CD4-positive, alpha-beta T cell treated with Interleukin-21 for 1 hour (primary cell): ENCODE measurements at regions not wholly inside any gene's neighbourhood (a gene's known extent, or its start where the extent isn't known, plus 50 kb on each side); places are given as distances from the start of the nearest gene placed in this dataset.

Experiments
- DNase-seq: peaks from one replicate; pipeline ENCODE4 v3.0.0-alpha.2; 2020

DNA sequence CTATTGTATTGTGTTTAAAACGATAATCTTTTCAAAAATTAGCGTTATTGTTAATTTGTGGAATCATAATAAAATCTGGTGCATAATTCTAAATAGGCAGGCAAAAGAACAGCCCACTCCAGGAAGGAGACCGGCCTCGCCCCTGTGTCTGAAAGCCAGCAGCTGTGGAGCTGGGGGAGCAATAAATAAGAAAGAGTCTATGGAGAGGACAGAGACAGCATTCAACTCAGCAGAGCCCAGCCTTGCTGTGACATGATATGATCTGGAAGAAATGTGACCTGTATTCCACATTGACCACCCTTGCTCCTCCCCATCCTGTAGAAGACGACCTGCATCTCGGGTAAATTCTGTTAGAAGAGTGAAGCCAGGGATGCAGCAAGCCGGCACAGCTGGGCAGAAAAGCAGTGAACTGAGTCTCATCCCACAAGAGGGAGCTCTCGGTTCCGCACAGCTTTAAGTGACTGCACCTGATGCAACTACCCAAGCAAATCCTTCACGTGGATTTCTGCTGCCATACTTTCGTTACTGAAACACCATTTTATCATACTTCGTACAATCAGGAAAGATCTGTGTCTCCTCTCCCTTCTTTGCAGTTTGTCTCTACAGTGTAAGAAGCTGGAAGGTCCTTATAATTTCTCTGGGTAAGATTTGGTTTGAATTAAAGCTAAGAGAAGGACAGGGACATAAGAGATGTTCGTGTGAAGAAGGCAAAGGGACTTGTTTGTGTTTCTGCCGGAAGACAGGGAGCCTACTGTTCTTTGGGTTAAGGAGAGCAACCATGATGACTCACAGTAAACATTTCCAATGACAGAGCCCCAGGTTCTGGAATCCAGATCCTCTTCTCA, 427.1 kb downstream of the GPAM start:
- DNase-seq: no peak

GRCh38 chr10:111758593-111758992, 425.0 kb downstream of the GPAM start:
- no peak for DNase-seq

DNA sequence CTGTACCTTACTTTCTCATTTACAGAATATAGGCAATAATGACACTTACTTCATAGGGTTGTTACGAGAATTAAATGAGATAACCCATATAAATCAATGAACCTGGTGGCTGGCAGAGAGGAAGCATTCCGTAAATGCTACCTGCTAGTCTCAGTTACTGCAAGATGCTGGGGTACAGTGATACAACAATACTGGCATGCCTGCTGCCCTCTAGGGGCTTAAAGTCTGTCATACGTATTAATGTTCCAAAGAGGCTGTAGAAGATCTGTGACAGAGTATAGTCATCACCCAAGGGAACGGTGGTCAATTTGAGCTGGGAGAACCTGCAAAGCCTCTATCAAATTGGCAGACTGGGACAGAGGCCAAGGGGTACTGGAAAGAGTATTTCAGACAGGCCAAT, 421.5 kb downstream of the GPAM start:
- no peak for DNase-seq

DNA sequence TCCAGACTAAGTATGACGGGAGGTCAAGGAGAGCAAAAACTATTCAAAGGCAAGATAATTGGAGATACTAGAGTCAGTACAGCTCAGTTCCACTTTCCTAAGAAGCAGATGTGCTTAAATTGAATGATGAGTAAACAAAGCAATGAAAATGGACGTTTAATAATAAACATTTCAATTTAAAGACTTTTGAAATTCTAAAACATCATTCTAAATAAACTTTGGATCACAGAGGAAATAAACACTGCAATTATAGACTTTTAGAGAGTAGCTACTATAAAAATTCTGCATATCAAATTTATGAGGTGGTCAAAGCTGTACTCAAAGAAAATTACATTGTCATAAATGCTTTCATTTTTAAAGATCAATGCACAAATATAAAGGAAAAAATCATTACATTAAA, 418.3 kb downstream of the GPAM start:
- no peak for DNase-seq

DNA sequence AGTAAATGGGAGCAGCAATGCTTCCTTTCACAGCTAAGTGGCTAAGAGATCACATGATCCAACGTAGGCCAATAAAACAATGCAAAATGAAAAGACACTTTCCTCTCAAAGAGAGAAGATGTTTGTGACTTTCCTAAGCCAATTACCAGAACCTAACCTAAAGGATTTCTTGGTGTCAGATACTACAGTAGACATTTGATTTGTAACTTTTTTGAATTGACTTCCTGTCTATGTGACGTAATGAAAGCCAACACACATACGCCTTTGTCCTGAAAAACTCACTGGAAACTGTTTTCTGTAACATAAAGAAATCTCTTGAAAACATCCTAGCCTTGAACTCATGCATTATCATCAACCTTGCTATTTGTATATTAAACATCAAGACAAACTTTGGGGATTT, 417.1 kb downstream of the GPAM start:
- DNase-seq: no peak

DNA sequence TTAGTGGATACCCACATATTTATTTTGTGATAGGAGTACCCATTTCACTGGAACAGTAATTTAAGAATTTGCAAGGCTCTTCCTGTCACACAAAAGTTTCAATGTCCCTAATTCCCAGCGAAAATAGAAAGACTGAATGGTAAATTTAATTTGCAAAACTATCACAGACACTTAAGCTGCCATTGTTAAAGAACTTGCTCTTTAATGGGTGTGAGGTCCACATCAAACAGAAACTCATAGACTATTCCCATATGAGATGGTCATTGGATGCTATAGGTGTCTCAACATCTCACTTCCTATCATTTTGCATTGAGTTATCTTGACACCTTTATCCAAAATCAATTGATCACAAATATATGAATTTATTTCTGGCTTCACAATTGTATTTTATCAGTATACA, 415.9 kb downstream of the GPAM start:
- DNase-seq: no peak

DNA sequence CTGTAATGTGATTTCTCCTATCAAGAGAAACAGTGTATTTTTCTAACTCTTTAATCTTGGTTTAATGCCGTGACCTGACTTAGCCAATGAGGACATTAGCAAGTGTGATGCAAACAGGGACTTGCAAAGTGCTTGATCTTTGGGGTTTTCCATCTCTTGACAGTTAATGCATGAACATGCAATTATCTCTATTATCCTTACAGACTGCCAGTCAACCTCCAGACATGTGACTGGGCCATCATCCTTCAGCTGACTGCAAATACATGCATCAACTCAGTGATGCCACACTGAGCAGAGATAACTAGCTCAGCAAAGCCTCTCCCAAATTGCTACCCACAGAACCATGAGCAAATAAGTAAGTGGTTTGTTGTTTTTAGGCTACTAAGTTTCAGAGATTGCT, 409.6 kb downstream of the GPAM start:
- DNase-seq: no peak

GRCh38 chr10:111774486-111774885, 409.1 kb downstream of the GPAM start:
- no peak for DNase-seq

DNA sequence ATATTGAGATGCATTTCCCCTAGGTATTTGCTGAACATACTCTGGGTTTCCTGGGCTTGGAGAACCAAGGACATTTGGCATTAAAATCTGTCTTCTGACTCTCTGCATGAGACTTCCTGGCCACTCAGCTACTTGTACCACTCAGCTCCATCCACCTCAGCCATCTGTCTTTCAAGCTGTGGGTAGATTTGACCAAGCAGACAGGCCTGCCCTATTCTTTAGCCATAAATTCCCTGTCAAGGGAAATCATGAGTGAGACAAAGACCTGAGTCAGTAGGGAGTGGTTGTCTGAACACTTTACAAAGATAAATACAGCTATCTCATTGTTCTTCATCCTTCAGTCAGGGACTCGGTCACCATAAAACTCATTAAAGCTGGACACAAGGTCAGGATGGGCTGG, 399.1 kb downstream of the GPAM start:
- DNase-seq: no peak

DNA sequence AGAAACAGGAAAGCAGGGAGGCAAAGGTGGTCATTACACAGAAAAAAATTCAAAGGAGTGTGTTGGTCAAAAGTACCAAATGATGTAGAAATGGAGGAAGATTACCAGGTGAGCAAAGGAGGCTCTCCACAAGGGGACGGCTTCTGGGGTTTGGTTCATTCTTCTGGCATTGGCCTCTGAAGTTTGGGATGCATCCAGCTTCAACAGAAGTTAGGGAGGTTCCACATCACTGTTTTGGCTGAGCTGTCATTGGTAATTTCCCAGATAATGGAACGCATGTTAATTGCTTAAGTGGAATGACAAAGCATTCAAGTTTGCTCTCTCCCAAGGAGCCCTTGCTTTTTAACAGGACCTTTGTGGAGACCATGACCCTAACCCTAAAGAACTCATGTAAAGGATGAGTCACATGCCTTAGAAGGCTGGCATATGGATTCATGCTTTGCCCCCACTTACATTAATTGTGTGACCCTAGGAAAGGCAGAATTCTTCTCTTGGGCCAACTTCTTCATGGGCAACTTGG, 398.6 kb downstream of the GPAM start:
- no peak for DNase-seq

- no peak for DNase-seq
Measured at GRCh38 chr10:111785921-111786320, 397.6 kb downstream of the GPAM start.

DNA sequence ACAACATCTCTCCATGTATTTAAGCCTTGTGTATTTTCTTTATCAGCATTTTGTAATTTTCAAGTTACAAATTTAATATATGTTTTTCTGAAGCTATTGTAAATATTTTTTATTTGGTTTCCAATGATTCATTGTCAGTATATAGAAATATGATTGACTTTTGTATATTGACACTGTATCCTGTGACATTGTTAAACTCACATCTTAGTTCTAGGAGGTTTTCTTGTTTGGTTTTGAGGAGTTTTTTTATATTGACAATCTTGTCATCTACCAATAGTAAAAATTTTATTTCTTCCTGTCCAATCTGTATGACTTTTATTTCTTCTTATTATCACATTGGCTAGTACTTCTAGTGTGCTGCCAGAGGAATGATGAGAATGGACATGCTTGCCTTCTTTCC, 393.7 kb downstream of the GPAM start:
- no peak for DNase-seq

GRCh38 chr10:111801841-111802240, 381.7 kb downstream of the GPAM start:
- DNase-seq: no peak

- DNase-seq: no peak
Measured at GRCh38 chr10:111804781-111805180, 378.8 kb downstream of the GPAM start.

DNA sequence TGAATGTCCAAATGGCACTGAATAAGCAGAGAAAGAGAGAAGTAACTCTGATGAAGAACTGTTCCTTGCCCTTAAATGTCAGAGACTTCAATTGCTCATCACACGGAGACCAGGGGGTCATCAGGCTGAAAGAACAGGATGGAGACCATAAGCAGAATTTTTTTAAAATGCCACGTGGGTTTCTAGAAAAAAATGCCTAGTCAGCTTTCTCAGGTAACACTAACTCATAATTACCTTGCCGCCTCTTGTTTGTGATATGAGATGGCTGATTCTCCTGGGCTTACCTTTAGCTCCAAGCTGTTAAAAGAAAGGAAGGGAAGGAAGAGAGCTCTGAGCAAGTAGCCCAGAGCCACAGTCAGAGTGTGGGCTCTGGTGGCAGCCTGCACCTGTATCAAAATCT, 372.0 kb downstream of the GPAM start:
- DNase-seq: no peak

DNA sequence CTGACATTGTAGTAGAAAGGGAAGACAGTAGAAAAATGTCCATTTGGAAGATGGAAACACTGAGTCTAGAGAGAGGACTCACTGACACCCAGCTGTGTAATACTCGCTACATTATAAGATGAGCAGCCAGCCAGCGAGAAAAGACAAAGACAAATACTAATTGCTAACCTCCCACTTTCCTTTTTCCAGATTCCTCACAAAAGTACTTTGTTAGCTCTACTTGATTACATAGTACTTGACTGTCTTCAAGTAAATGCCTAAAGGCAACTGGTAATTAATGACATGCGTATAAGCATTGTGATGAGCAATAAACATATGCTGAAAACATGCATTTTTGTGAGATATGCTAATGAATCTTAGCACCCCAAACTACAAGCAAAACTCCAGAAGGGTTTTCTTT, 363.1 kb downstream of the GPAM start:
- no peak for DNase-seq

DNA sequence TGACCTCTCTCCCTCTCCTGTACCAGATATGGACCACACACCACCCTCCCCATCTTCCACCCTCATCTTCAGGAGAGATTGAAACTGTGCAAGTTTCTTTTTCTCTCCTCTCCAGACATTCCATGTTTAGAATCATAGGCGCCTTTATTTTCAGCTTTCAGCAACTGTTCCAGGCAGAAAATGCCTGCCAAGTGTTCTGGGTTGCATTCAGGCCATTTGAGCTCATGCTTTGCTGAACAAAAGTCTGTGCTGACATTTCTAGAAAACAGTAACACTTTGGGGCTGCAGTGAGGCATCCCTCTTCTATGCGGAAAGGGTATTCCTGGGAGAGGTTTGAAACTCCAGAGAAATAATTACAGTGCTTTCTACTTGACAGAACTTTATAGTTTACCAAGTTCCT, 361.7 kb downstream of the GPAM start:
- DNase-seq: no peak

- DNase-seq: no peak
Measured at GRCh38 chr10:111822661-111823060, 360.9 kb downstream of the GPAM start.

DNA sequence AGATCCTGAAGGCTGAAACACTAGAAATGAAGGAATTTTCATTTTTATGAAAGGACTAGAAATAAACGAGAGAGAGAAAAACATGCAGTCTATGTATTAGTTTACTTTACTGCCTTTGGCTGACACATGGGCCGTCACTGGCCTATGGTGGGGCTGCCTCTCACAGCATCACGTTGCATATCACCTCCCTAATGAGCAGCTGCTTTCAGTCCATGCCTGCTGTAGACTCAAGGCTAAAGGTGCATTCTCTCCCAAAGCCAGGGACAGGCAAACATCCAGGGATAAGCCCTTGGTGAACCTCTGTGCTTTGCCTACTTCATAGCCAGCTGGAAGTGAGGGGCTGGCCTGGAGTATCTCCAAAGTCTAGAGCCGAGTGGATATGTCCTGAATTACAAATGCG, 359.4 kb downstream of the GPAM start:
- DNase-seq: no peak

DNA sequence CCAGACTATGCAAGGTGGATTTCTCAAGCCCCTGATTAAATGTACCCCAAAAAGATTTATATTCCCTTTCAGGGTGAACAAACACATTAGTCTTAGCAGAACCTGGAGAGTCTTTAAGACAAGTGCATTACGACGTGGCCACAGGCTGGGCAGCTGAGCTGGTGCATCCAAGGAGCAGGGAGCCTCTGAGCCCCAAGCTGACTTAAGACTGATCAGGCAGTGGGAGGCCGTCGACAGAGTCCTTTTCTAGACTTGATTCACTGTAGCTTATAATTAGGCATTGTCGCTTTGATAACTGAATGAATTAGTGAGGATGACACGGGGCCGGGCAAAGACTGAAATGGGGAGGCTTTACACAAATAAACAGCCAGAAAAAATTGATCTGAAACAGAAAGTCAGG, 353.2 kb downstream of the GPAM start:
- no peak for DNase-seq

GRCh38 chr10:111831058-111831457, 352.5 kb downstream of the GPAM start:
- DNase-seq: no peak

DNA sequence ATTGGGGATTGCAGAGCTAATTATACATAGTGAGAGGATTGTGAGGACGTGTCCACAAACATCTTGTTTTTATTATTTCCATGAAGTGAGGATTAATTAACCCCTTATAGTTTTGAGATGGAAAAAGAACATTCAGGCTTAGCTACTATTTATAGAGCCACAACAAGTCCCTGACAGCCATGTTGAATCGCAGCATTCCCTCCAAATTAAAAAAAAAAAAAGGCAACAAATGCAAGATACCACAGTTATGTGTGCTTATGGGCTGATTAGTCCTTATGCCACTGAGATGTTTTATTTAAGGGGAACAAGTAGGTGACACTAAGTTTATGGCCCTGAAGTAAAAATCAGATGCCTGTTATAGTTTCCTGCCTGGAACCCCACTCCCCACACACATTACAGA, 350.3 kb downstream of the GPAM start:
- no peak for DNase-seq

DNA sequence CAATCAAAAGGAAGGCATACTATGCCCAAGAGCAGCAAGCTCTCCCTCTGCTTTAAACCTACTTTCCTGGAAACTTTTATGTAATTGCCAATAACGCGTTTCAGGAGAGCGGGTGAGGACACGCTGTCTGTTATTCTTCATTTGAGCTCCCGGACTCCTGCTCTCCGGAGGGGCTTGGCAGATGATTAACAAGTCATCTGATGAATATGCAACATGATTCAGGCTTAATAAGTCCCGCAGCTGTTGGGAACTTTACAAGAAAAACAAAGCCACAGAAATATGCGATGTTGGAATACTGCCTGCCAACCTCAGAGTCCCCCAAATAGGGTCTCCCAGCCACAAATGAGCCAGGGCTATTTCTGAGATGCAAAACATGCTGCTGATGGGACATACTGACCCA, 348.0 kb downstream of the GPAM start:
- DNase-seq: no peak

- DNase-seq: no peak
Measured at GRCh38 chr10:111836064-111836463, 347.5 kb downstream of the GPAM start.

DNA sequence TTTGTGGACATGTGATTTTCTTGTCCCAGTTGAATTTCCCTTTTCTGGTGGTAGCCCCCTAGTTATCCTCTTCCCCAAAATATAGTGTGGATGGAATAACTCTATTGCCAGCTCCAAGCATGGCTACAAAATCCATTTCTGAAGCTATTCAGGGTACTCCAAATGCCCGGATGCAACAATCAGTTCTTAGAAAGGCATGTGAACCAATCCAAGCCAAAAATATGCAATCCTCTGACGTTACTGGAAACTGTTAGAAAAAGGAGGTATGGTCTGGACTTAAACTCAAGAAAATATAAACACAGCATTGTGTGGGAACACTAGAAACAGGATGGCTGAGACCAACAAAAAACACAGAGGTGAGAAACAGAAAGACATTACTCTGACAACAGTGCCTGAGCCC, 347.0 kb downstream of the GPAM start:
- DNase-seq: no peak
